ENCODE measurements at regions not wholly inside any gene's neighbourhood (a gene's known extent, or its start where the extent isn't known, plus 50 kb on each side); places are given as distances from the start of the nearest gene placed in this dataset.

GRCh38 chr3:25945366-25945765 lies 155.5 kb downstream of the OXSM start:
- TF ChIP-seq CTCF (IDR thresholded peaks at IDR 0.05 in 8 of 11, conservative IDR thresholded peaks at IDR 0.05 in 3 of 11) (no peak), POLR2A (IDR thresholded peaks at IDR 0.05) (no peak)

All from spleen (tissue), 7 donors.